H1 (cell line): ENCODE measurements at regions not wholly inside any gene's neighbourhood (a gene's known extent, or its start where the extent isn't known, plus 50 kb on each side); places are given as distances from the start of the nearest gene placed in this dataset.

Experiments
- CTCF ChIA-PET: fragments of 300-600 bp; sonication (Branson Sonifier 250); formaldehyde crosslinking; loops from one replicate; lab custom pipeline; 2021; ENCODE audit not compliant: partially characterized antibody; lab: Charles Lee
- POLR2A ChIA-PET: fragments of 300-600 bp; sonication (Branson Sonifier 250); formaldehyde crosslinking; loops from one replicate; lab custom pipeline; 2021; ENCODE audit warnings: inconsistent platforms; ENCODE audit not compliant: partially characterized antibody; lab: Charles Lee
- DNase-seq, 2 experiments: peaks; one replicate each; pipeline versions ENCODE4 v3.0.0 to v3.0.0-alpha.2; 2010 to 2022; ENCODE audit warnings: low spot score in 2 of 2, low read depth in 1 of 2, mixed read lengths in 1 of 2
- FAIRE-seq: peaks from 2 replicates; lab custom pipeline; 2011; peaks lifted over from hg19 to GRCh38; lab: Jason Lieb, UNC
- H2AFZ ChIP-seq: 2 replicates; pipeline ENCODE4 v1.8.1; 2012; ENCODE audit warnings: low read length, inconsistent platforms
- H2AK5ac ChIP-seq: 2 replicates; pipeline ENCODE4 v1.6.1; 2013; ENCODE audit warnings: low read depth, low read length
- H2BK120ac ChIP-seq: replicated peaks from 2 replicates; pipeline ENCODE3; 2013; ENCODE audit warnings: low read depth, low read length, inconsistent platforms
- H2BK12ac ChIP-seq: 2 replicates; pipeline ENCODE4 v1.6.1; 2013; ENCODE audit warnings: low read depth, low read length
- H2BK15ac ChIP-seq: 2 replicates; pipeline ENCODE4 v1.6.1; 2013; ENCODE audit warnings: low read length
- H2BK20ac ChIP-seq: 2 replicates; pipeline ENCODE4 v1.6.1; 2013; ENCODE audit warnings: low read length
- H2BK5ac ChIP-seq: 2 replicates; pipeline ENCODE4 v1.6.1; 2013; ENCODE audit warnings: low read depth, low read length
- H3K14ac ChIP-seq: 2 replicates; pipeline ENCODE4 v1.6.1; 2013; ENCODE audit warnings: inconsistent platforms; ENCODE audit not compliant: insufficient read length
- H3K18ac ChIP-seq: 2 replicates; pipeline ENCODE4 v1.6.1; 2013; ENCODE audit warnings: low read length; ENCODE audit errors: extremely low read depth
- H3K23ac ChIP-seq: 2 replicates; pipeline ENCODE4 v1.6.1; 2013; ENCODE audit warnings: inconsistent platforms; ENCODE audit not compliant: insufficient read length
- H3K23me2 ChIP-seq: 2 replicates; pipeline ENCODE4 v1.6.1; 2013; ENCODE audit warnings: low read depth, low read length
- H3K27ac ChIP-seq: 2 replicates; pipeline ENCODE4 v1.6.1; 2011; ENCODE audit warnings: low read depth, low read length, inconsistent platforms
- H3K27me3 ChIP-seq, 4 experiments: replicated peaks in 1 of 4; 1 replicate in 1 of 4; 2 replicates in 3 of 4; pipeline versions ENCODE4 v1.6.1 to v1.8.1; 2011 to 2013; ENCODE audit warnings: low read length in 3 of 4, mild to moderate bottlenecking in 3 of 4, inconsistent platforms in 2 of 4, mixed read lengths in 2 of 4, moderate library complexity in 1 of 4; ENCODE audit not compliant: control insufficient read depth in 3 of 4, insufficient read depth in 3 of 4; ENCODE audit errors: extremely low read depth in 1 of 4
- H3K36me3 ChIP-seq, 4 experiments: 2 replicates each; pipeline versions ENCODE4 v1.6.1 to v1.8.1; 2011 to 2013; ENCODE audit warnings: mild to moderate bottlenecking in 4 of 4, low read length in 3 of 4, moderate library complexity in 2 of 4, control low read depth in 1 of 4, inconsistent platforms in 1 of 4; ENCODE audit not compliant: insufficient read depth in 4 of 4, control insufficient read depth in 2 of 4
- H3K4ac ChIP-seq: replicated peaks from 2 replicates; pipeline ENCODE3; 2013; ENCODE audit warnings: low read length, low read depth, mixed read lengths, inconsistent platforms; ENCODE audit not compliant: insufficient read length
- H3K4me1 ChIP-seq, 4 experiments: replicated peaks in 1 of 4; 1 replicate in 1 of 4; 2 replicates in 3 of 4; pipeline versions ENCODE4 v1.6.1 to v1.8.1; 2011 to 2013; ENCODE audit warnings: low read length in 3 of 4, inconsistent platforms in 2 of 4, mixed read lengths in 1 of 4; ENCODE audit not compliant: insufficient read depth in 4 of 4, control insufficient read depth in 3 of 4
- H3K4me2 ChIP-seq, 2 experiments: 2 replicates each; pipeline versions ENCODE4 v1.6.1 to v1.8.1; 2011 to 2013; ENCODE audit warnings: low read depth in 2 of 2, low read length in 2 of 2, control low read depth in 1 of 2, inconsistent platforms in 1 of 2, mild to moderate bottlenecking in 1 of 2; ENCODE audit not compliant: insufficient read depth in 1 of 2
- H3K4me3 ChIP-seq, 4 experiments: fragments of 200-600, 300-600 bp in 1 of 4; sonication (generic), shearing (Covaris generic), sonication (Bioruptor Twin) in 1 of 4; 2 replicates each; pipeline versions ENCODE4 v1.5.1 to v1.8.1; 2011 to 2016; ENCODE audit warnings: low read length in 4 of 4, low read depth in 3 of 4, control low read depth in 2 of 4, inconsistent platforms in 2 of 4, mild to moderate bottlenecking in 2 of 4, mixed read lengths in 1 of 4, moderate library complexity in 1 of 4; ENCODE audit not compliant: insufficient read depth in 2 of 4; ENCODE audit errors: extremely low read depth in 1 of 4
- H3K56ac ChIP-seq: replicated peaks from 2 replicates; pipeline ENCODE3; 2013; ENCODE audit warnings: low read depth, mild to moderate bottlenecking, mixed read lengths, low read length, inconsistent platforms; ENCODE audit not compliant: insufficient read length
- H3K79me1 ChIP-seq: 2 replicates; pipeline ENCODE4 v1.6.1; 2013; ENCODE audit warnings: low read depth, low read length, control low read depth
- H3K79me2 ChIP-seq, 2 experiments: 2 replicates each; pipeline versions ENCODE4 v1.6.1 to v1.8.1; 2012 to 2013; ENCODE audit warnings: low read length in 2 of 2, mild to moderate bottlenecking in 2 of 2, inconsistent platforms in 1 of 2; ENCODE audit not compliant: insufficient read depth in 2 of 2, control insufficient read depth in 1 of 2
- H3K9ac ChIP-seq, 4 experiments: replicated peaks in 1 of 4; 1 replicate in 1 of 4; 2 replicates in 3 of 4; pipeline versions ENCODE4 v1.6.1 to v1.8.1; 2011 to 2013; ENCODE audit warnings: low read depth in 3 of 4, low read length in 3 of 4, control low read depth in 2 of 4, mild to moderate bottlenecking in 2 of 4, moderate library complexity in 2 of 4, inconsistent platforms in 1 of 4; ENCODE audit errors: extremely low read depth in 1 of 4
- H3K9me3 ChIP-seq, 2 experiments: 2 replicates each; pipeline versions ENCODE4 v1.6.1 to v1.8.1; 2012 to 2013; ENCODE audit warnings: mild to moderate bottlenecking in 2 of 2, moderate library complexity in 2 of 2, control low read depth in 1 of 2, inconsistent platforms in 1 of 2, low read depth in 1 of 2, low read length in 1 of 2, mixed read lengths in 1 of 2; ENCODE audit not compliant: insufficient read depth in 2 of 2
- H4K20me1 ChIP-seq, 2 experiments: replicated peaks in 1 of 2; 2 replicates each; pipeline versions ENCODE3 to v1.8.1; 2011 to 2013; ENCODE audit warnings: inconsistent platforms in 2 of 2, low read length in 2 of 2, mild to moderate bottlenecking in 1 of 2; ENCODE audit not compliant: insufficient read depth in 2 of 2, control insufficient read depth in 1 of 2
- H4K5ac ChIP-seq: 2 replicates; pipeline ENCODE4 v1.6.1; 2013; ENCODE audit warnings: low read length, low read depth, mixed read lengths, inconsistent platforms; ENCODE audit not compliant: insufficient read length
- H4K8ac ChIP-seq: 2 replicates; pipeline ENCODE4 v1.8.0; 2013; ENCODE audit warnings: mild to moderate bottlenecking, moderate library complexity, low read length, inconsistent platforms; ENCODE audit not compliant: insufficient read depth; ENCODE audit errors: extremely low read depth
- H4K91ac ChIP-seq: replicated peaks from 2 replicates; pipeline ENCODE3; 2013; ENCODE audit warnings: low read length, mixed read lengths, inconsistent platforms; ENCODE audit not compliant: insufficient read length
- ASH2L ChIP-seq: fragments of 200-600, 300-600 bp; sonication (generic); IDR thresholded peaks from one replicate; pipeline ENCODE4 v1.7.1; 2017; ENCODE audit warnings: low read length
- BCL11A ChIP-seq, 2 experiments: IDR thresholded peaks; one replicate each; pipeline ENCODE4 v1.6.1; 2011; ENCODE audit warnings: low read depth in 2 of 2, low read length in 2 of 2, mild to moderate bottlenecking in 2 of 2
- CHD1 ChIP-seq: IDR thresholded peaks from 2 replicates; pipeline ENCODE4 v1.6.1; 2012; ENCODE audit warnings: low read depth, low read length, improper control_type of control experiment
- EGR1 ChIP-seq: IDR thresholded peaks from 2 replicates; pipeline ENCODE4 v1.6.1; 2011; ENCODE audit warnings: low read depth, low read length, borderline replicate concordance
- HDAC6 ChIP-seq: IDR thresholded peaks from one replicate; pipeline ENCODE4 v1.7.1; 2012; ENCODE audit warnings: low read depth, mild to moderate bottlenecking, inconsistent platforms, low read length, moderate library complexity
- MAFK ChIP-seq: IDR thresholded peaks from 2 replicates; pipeline ENCODE4 v1.6.1; 2012; ENCODE audit warnings: low read depth, mild to moderate bottlenecking, improper control_type of control experiment, low read length
- NRF1 ChIP-seq: IDR thresholded peaks from 2 replicates; pipeline ENCODE4 v1.6.1; 2011; ENCODE audit warnings: mild to moderate bottlenecking, low read depth, low read length, improper control_type of control experiment
- POLR2A ChIP-seq, 2 experiments: IDR thresholded peaks; 1 replicate in 1 of 2; 2 replicates in 1 of 2; pipeline ENCODE4 v1.6.1; 2011; ENCODE audit warnings: low read depth in 2 of 2, low read length in 2 of 2, mild to moderate bottlenecking in 2 of 2; ENCODE audit errors: control extremely low read depth in 1 of 2
- RBBP5 ChIP-seq: IDR thresholded peaks from 2 replicates; pipeline ENCODE4 v1.7.1; 2012; ENCODE audit warnings: low read depth, mild to moderate bottlenecking, inconsistent platforms, low read length, moderate library complexity, borderline replicate concordance
- RFX5 ChIP-seq: IDR thresholded peaks from 2 replicates; pipeline ENCODE4 v1.6.1; 2011; ENCODE audit warnings: low read depth, low read length, improper control_type of control experiment, borderline replicate concordance
- RNF2 ChIP-seq: fragments of 200-900, 300-1000 bp; sonication (generic); IDR thresholded peaks from 2 replicates; pipeline ENCODE4 v1.7.1; 2016; ENCODE audit warnings: borderline replicate concordance, low read depth, mild to moderate bottlenecking, antibody characterized with exemption, low read length; ENCODE audit not compliant: poor library complexity, severe bottlenecking; ENCODE audit errors: missing control alignments
- SAP30 ChIP-seq: fragments of 300-600 bp; sonication (generic); IDR thresholded peaks from 2 replicates; pipeline ENCODE4 v1.7.1; 2012; ENCODE audit warnings: low read length, moderate library complexity, mild to moderate bottlenecking, inconsistent platforms; ENCODE audit not compliant: insufficient read depth, insufficient replicate concordance
- SP2 ChIP-seq: IDR thresholded peaks from 2 replicates; pipeline ENCODE4 v1.6.1; 2012; ENCODE audit warnings: mild to moderate bottlenecking, low read length, inconsistent platforms
- TAF1 ChIP-seq: IDR thresholded peaks from 2 replicates; pipeline ENCODE4 v1.6.1; 2011; ENCODE audit warnings: mild to moderate bottlenecking, low read depth, low read length
- TCF12 ChIP-seq: IDR thresholded peaks from 2 replicates; pipeline ENCODE4 v1.6.1; 2011; ENCODE audit warnings: low read depth, mild to moderate bottlenecking, low read length
- TEAD4 ChIP-seq: IDR thresholded peaks from 2 replicates; pipeline ENCODE4 v1.6.1; 2012; ENCODE audit warnings: low read depth, low read length, inconsistent platforms, mixed read lengths
- WGBS, 2 experiments: shearing (Covaris generic) in 1 of 2; methylation state at CpG; one replicate each; pipeline versions ENCODE4 v1.1.6 to v1.1.7; 2013 to 2015; ENCODE audit warnings: low lambda C conversion rate in 2 of 2, mixed read lengths in 2 of 2, inconsistent platforms in 1 of 2, low coverage in 1 of 2, missing lambda C conversion rate in 1 of 2; ENCODE audit not compliant: insufficient replicate concordance in 2 of 2, insufficient coverage in 1 of 2, insufficient read length in 1 of 2; ENCODE audit errors: extremely low coverage in 1 of 2, missing lambda C conversion rate in 1 of 2; 5-methylcytosine and 5-hydroxymethylcytosine counted together

DNA sequence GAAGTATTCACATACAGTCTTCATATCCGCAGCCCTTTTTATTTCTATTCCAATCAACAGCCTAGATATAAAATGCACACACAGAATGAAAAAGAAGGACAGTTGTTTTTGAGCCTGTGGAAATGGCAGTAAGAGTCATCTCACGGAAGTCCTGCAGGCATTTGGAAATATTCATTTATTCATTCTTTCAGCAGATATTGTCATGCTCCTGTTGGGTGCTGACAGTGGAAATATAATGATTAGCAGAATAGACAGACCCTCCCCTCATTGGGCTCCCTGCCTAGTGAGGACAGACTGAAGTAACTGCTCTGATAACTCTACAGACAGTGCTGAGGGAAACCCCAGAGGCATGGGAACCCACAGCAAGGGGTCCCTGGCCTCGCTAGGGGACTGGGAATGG, 392.3 kb downstream of the FOXO1 start:
- Histone ChIP-seq H3K18ac (no peak overlapping the region), H3K23ac (no peak overlapping the region), H3K4ac (no peak overlapping the region), H3K9ac (no peak overlapping the region), H3K9me3 (no peaks in the 10 kb centered on the region), H3K56ac (no peak overlapping the region), H3K4me3 (no peak overlapping the region), H2BK15ac (no peak overlapping the region), H3K14ac (no peak overlapping the region), H3K4me1 (peaks cover 0 to 11% (median 9%) of the 10 kb centered on the region in 4 experiments), H3K36me3 (no peaks in the 10 kb centered on the region; a peak in 1 of 8 replicates), H2BK5ac (no peak overlapping the region), H3K27me3 (no peaks in the 10 kb centered on the region; a peak in 1 of 7 replicates), H2AFZ (no peak overlapping the region), H2BK12ac (no peak overlapping the region), H4K20me1 (no peaks in the 10 kb centered on the region), H3K79me2 (no peaks in the 10 kb centered on the region), H4K8ac (no peak overlapping the region), H4K5ac (no peak overlapping the region), H3K79me1 (no peaks in the 10 kb centered on the region), H4K91ac (no peak overlapping the region), H3K4me2 (no peak overlapping the region), H3K27ac (no peak overlapping the region), H2BK120ac (no peak overlapping the region), H2AK5ac (no peak overlapping the region), H2BK20ac (no peak overlapping the region), H3K23me2 (no peaks in the 10 kb centered on the region)
- CTCF ChIA-PET = interaction anchor here (1.8 kb wide), 1 partner anchor 13 kb away, joined by 6 read pairs; no protein-coding TSS in a partner anchor
- no peak for DNase-seq
- POLR2A ChIA-PET = no interaction called here
- no peak for FAIRE-seq
- 86% methylated on average over 3 of the region's 3 CpGs; no CpG with 5 or more reads in 1 of the 2 experiments for WGBS, 2 experiments
- TF ChIP-seq HDAC6 (no peak), MAFK (no peak), NRF1 (no peak), RNF2 (no peak), CHD1 (no peak), SP2 (no peak), ASH2L (no peak), RBBP5 (no peak), TCF12 (no peak), TEAD4 (no peak), EGR1 (no peak), POLR2A (IDR thresholded peaks at IDR 0.05; ENCODE audit: control extremely low read depth in 1 of 2, low read depth in 2 of 2, low read length in 2 of 2) (no peak), SAP30 (no peak), BCL11A (IDR thresholded peaks at IDR 0.05; ENCODE audit: low read depth in 2 of 2, low read length in 2 of 2) (no peak), RFX5 (no peak), TAF1 (no peak)
